Spleen (tissue), 11 donors: ENCODE measurements at regions not wholly inside any gene's neighbourhood (a gene's known extent, or its start where the extent isn't known, plus 50 kb on each side); places are given as distances from the start of the nearest gene placed in this dataset.

Experiments used
- DNase-seq: peaks from one replicate; pipeline ENCODE4 v3.0.0-alpha.2; 2020
- H3K27ac ChIP-seq, 8 donors: fragments of 200-600 bp; sonication (generic) in 7 of 8; 1 replicate in 4 of 8; 2 replicates in 4 of 8; pipeline versions ENCODE4 v1.5.0 to v1.8.0; 2016 to 2021; ENCODE audit warnings: inconsistent platforms in 4 of 8, mild to moderate bottlenecking in 4 of 8, moderate library complexity in 1 of 8
- H3K27me3 ChIP-seq, 7 donors: fragments of 200-600 bp; sonication (generic) in 6 of 7; replicated peaks in 1 of 7; 1 replicate in 4 of 7; 2 replicates in 3 of 7; pipeline versions ENCODE4 v1.5.0 to v1.8.0; 2016 to 2021; ENCODE audit warnings: inconsistent platforms in 3 of 7, mild to moderate bottlenecking in 1 of 7
- H3K36me3 ChIP-seq, 6 donors: fragments of 200-600 bp; sonication (generic) in 5 of 6; 1 replicate in 4 of 6; 2 replicates in 2 of 6; pipeline versions ENCODE4 v1.5.0 to v1.8.0; 2016 to 2021; ENCODE audit warnings: inconsistent platforms in 2 of 6
- H3K4me1 ChIP-seq, 6 donors: fragments of 200-600 bp; sonication (generic) in 5 of 6; 1 replicate in 3 of 6; 2 replicates in 3 of 6; pipeline versions ENCODE4 v1.5.0 to v1.8.0; 2016 to 2021; ENCODE audit warnings: inconsistent platforms in 3 of 6
- H3K4me3 ChIP-seq, 8 donors: fragments of 200-600 bp; sonication (generic) in 7 of 8; 1 replicate in 4 of 8; 2 replicates in 4 of 8; pipeline versions ENCODE4 v1.5.0 to v1.8.0; 2016 to 2021; ENCODE audit warnings: inconsistent platforms in 4 of 8, mild to moderate bottlenecking in 4 of 8, moderate library complexity in 2 of 8
- H3K9me3 ChIP-seq, 8 donors: fragments of 200-600 bp; sonication (generic) in 7 of 8; 1 replicate in 4 of 8; 2 replicates in 4 of 8; pipeline versions ENCODE4 v1.5.0 to v1.8.0; 2016 to 2021; ENCODE audit warnings: inconsistent platforms in 4 of 8
- POLR2A ChIP-seq, 3 donors: fragments of 450-650 bp; IDR thresholded peaks; one replicate each; pipeline ENCODE4 v1.5.1; 2017; ENCODE audit warnings: antibody characterized with exemption in 3 of 3, mild to moderate bottlenecking in 1 of 3
- POLR2AphosphoS5 ChIP-seq, 3 donors: sonication (generic); formaldehyde crosslinking; IDR thresholded peaks; one replicate each; pipeline ENCODE4 v1.5.1; 2017; ENCODE audit warnings: antibody characterized with exemption in 3 of 3
- WGBS, 5 donors: extraction: QIAGEN DNeasy Blood & Tissue Kit in 3 of 5; methylation state at CpG; one replicate each; pipeline versions ENCODE4 v1.1.5 to v1.1.7; 2013 to 2018; 5-methylcytosine and 5-hydroxymethylcytosine counted together
- intact Hi-C: fragments of 100-400 bp; cut with DNase I; formaldehyde crosslinking; loops from one replicate; pipeline ENCODE4 v1.15.0; 2023; ENCODE audit warnings: low total_unique reads
- TF ChIP-seq, protein P1 (sequence below), 11 experiments: fragments of 200-600 bp in 7 of 11; fragments of 450-650 bp in 4 of 11; sonication (generic) in 4 of 11; IDR thresholded peaks in 8 of 11; conservative IDR thresholded peaks in 3 of 11; 1 replicate in 7 of 11; 2 replicates in 4 of 11; pipeline versions ENCODE4 v1.4.0 to v1.8.0; 2016 to 2021; ENCODE audit warnings: antibody characterized with exemption in 11 of 11, inconsistent platforms in 4 of 11, mild to moderate bottlenecking in 1 of 11
- donor health status: healthy with polysubstance abuse.
- donor health status: DM: no; HTN: no; CAD: no; lungs with moderate emphysema.
- donor health status: DM: no; HTN: no; CAD: no.
- donor health status: Bipolar disorder and iron deficiency.
- donor health status: healthy.
- donor health status: DM: no; HTN: no; CAD: no.
- donor health status: DM: yes; HTN: yes; CAD: no.

DNA sequence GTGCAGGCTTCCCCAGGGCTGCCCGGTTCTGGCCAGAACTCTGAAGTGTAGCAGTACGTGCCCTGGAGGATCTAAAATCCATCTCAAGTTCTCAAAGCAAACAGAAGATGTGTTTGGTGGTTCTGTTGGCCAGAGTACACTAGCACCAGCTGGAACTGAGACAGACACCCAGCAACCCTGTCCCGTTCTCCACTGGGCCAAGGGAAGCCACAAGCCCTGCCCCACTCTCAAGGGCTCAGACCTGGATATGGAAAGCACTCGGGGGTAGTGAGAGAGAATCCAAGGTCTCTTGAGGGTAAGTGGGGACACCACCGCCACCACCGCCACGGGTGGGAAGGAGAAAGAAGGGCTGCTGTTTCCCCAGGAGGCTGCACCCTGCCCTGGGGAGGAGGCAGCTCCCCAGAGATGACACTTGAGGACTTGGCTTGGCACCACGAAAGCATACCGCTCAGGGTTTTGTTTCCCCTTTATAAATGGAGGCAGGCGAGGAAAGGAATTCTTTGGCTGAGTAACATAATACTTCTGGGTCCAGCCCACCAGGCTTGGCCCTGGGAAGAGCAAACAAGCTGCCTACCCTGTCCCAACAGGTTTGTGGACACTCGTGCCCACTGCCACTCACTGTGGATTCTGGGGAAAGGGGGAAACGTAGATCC is 56.1 kb upstream of the POU2AF1 start:
- WGBS, 5 donors, result 76 to 87% (median 83%) methylated on average over 10 to 12 of the region's 12 CpGs
- intact Hi-C loops, result no loop called here
- DNase-seq, result no peak
- Histone ChIP-seq H3K27ac (no peak overlapping the region), H3K36me3 (no peaks in the 10 kb centered on the region), H3K4me1 (peaks cover 0 to 12% (median 8%) of the 10 kb centered on the region in 6 donors), H3K4me3 (no peak overlapping the region), H3K27me3 (peaks cover 0 to 6% (median 0%) of the 10 kb centered on the region in 7 donors), H3K9me3 (no peaks in the 10 kb centered on the region)
- TF ChIP-seq POLR2A (IDR thresholded peaks at IDR 0.05) (no peak), POLR2AphosphoS5 (IDR thresholded peaks at IDR 0.05) (no peak)
- TF ChIP-seq, protein P1, sequence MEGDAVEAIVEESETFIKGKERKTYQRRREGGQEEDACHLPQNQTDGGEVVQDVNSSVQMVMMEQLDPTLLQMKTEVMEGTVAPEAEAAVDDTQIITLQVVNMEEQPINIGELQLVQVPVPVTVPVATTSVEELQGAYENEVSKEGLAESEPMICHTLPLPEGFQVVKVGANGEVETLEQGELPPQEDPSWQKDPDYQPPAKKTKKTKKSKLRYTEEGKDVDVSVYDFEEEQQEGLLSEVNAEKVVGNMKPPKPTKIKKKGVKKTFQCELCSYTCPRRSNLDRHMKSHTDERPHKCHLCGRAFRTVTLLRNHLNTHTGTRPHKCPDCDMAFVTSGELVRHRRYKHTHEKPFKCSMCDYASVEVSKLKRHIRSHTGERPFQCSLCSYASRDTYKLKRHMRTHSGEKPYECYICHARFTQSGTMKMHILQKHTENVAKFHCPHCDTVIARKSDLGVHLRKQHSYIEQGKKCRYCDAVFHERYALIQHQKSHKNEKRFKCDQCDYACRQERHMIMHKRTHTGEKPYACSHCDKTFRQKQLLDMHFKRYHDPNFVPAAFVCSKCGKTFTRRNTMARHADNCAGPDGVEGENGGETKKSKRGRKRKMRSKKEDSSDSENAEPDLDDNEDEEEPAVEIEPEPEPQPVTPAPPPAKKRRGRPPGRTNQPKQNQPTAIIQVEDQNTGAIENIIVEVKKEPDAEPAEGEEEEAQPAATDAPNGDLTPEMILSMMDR (IDR thresholded peaks at IDR 0.05 in 8 of 11, conservative IDR thresholded peaks at IDR 0.05 in 3 of 11), result no peak

DNA sequence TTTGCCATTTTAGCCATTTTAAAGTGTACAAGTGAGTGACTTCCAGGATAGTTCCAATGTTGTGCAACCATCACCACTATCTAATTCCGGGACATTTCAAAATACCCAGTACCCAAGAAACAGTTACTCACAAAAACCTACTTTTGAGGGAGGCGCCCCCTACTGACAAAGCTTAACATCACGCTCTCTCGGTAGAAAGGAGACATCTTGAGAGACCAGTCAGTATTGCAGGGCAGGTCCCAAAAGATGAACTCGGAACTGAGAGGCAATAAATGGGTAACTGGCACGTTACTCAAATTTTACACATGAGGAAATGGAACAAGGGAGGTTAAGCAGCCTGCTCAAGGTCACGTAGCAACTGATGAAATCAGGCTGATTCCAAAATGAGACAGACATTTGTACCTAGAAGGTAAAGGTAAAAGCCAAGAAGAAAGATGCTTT is 50.0 kb upstream of the POU2AF1 start:
- intact Hi-C loops, result loop anchor here (5.0 kb wide), 1 partner anchor 147 kb away; no protein-coding TSS in a partner anchor
- TF ChIP-seq POLR2A (IDR thresholded peaks at IDR 0.05) (no peak), POLR2AphosphoS5 (IDR thresholded peaks at IDR 0.05) (no peak)
- TF ChIP-seq, protein P1 (IDR thresholded peaks at IDR 0.05 in 8 of 11, conservative IDR thresholded peaks at IDR 0.05 in 3 of 11), result peak in 10 of 11 experiments; percentile 41 to 72 (median 61)

More for the DNA sequence above, 50.0 kb upstream of the POU2AF1 start:
- Histone ChIP-seq H3K4me3 (no peak overlapping the region), H3K9me3 (no peaks in the 10 kb centered on the region), H3K4me1 (peaks cover 0 to 4% (median 0%) of the 10 kb centered on the region in 6 donors), H3K27ac (no peak overlapping the region), H3K27me3 (no peaks in the 10 kb centered on the region), H3K36me3 (no peaks in the 10 kb centered on the region)
- WGBS, 5 donors, result 34 to 57% (median 37%) methylated on average over 7 of the region's 7 CpGs
- no peak for DNase-seq
